H7 (cell line): ENCODE measurements at regions not wholly inside any gene's neighbourhood (a gene's known extent, or its start where the extent isn't known, plus 50 kb on each side); places are given as distances from the start of the nearest gene placed in this dataset.
A peak's percentile ranks its signal among the peaks of the same experiment; 100 is the strongest.

ENCODE experiments used
- DNase-seq: peaks from one replicate; pipeline ENCODE4 v3.0.0; 2012
- H3K27me3 ChIP-seq: 2 replicates; pipeline ENCODE4 v1.6.0; 2011; ENCODE audit warnings: mild to moderate bottlenecking, low read length; ENCODE audit not compliant: control insufficient read depth, insufficient read depth
- H3K36me3 ChIP-seq: replicated peaks from 2 replicates; pipeline ENCODE4 v1.5.1; 2011; ENCODE audit warnings: low read length; ENCODE audit not compliant: control insufficient read depth, insufficient read depth
- H3K4me3 ChIP-seq: 2 replicates; pipeline ENCODE4 v1.5.1; 2011; ENCODE audit warnings: low read depth, mild to moderate bottlenecking, control low read depth, low read length, moderate library complexity; ENCODE audit not compliant: insufficient read depth

- Histone ChIP-seq H3K36me3 (no peaks in the 10 kb centered on the region), H3K4me3 (no peak overlapping the region), H3K27me3 (no peaks in the 10 kb centered on the region)
- no peak for DNase-seq
Measured at GRCh38 chr7:131959106-131959812, 402.8 kb upstream of the PODXL start.

DNA sequence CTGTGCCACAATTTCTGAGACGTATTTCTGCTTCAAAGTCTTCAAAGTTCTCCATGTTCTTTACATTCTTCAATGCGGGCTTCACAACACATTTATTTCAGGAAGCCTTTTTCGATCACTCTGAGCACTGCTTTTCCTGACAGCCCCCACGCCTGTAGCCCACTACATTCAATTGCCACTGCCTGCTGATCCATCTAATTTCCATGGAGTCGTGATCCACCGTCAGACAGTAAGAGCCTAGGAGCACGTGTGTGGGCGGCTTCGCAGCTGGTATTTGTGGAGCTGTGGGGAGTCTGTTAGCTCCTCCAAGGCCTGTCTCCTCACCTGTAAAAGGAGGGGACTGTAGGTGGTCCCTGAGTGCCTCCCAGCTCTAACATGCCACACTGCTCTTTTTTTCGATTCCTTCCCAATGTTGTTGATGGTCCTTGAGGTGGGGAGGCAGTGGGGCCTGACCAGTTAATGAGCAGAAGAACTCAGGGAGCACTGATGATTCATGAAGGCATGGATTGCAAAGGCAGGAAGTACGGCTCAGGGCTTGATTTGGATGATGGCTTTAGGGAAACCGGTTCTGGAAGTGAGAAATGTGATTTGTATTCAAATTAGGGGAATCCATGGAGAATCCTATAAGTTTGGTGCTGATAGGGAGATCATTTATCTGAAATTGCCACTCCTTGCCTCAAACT, 401.1 kb upstream of the PODXL start:
- no peak for DNase-seq
- H3K36me3 ChIP-seq: no peaks in the 10 kb centered on the region

DNA sequence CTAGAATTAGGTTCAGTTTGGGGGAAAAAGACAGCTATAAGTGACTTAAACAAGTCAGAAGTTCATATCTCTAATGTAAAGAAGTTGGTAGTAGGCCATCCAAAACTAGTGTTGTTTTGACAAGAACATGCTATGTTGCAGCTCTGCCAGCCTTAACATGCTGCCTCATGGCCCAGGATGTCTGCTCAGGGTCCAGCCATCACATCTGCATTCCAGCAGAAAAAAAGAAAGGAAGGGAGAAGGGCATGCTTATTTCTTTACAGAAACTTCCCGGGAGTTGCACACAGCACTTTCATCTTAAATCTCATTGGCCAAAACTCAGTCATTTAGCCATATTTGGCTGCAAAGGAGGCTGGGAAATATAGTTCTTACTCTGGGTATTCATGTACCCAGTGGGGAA, 400.4 kb upstream of the PODXL start:
- DNase-seq: no peak
- H3K36me3 ChIP-seq: no peaks in the 10 kb centered on the region
- no peaks in the 10 kb centered on the region for H3K27me3 ChIP-seq
- no peak overlapping the region for H3K4me3 ChIP-seq

More for the DNA sequence above, 401.1 kb upstream of the PODXL start:
- Histone ChIP-seq H3K27me3 (no peaks in the 10 kb centered on the region), H3K4me3 (no peak overlapping the region)

DNA sequence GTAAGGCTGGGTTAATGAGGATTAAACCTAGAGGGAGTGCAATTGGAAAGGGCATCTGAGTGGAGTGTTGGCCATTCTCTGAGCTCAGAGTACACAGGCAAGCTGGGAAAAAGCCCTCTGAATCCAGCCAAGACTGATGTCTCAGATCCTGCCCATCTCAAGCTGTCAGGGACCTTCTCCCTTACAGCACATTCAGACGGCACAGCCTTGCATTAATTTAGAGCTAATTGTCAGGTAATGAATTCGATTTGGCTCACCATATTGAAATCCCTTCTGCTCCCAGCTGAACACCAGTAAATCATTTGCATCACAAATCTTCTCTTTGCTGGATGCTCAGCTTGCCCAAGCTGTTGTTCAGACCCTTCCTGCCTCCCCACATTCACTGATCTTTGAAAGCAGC, 399.3 kb upstream of the PODXL start:
- Histone ChIP-seq H3K4me3 (no peak overlapping the region), H3K27me3 (no peaks in the 10 kb centered on the region), H3K36me3 (no peaks in the 10 kb centered on the region)
- no peak for DNase-seq

DNA sequence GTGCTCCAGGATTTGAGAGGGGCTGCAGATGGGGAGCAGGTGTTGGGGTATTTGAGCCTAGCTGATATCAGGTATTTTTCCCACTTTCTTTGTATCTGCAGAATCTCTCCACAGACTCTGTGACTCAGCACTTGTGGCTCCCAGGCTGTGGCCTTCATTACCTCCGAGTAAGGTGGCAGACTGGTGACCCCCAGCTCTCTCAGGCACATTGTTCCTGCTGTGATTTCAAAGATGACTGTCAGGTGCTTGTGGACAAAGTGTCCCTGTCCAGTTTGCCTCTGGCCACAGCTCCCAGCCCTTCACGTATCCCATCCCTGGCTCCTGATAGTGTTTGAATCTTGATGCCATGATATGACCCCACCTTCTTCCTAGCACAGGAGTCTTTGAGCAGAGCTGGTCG, 396.8 kb upstream of the PODXL start:
- no peak for DNase-seq
- Histone ChIP-seq H3K27me3 (no peaks in the 10 kb centered on the region), H3K4me3 (no peak overlapping the region)

GRCh38 chr7:131952365-131952764, 395.9 kb upstream of the PODXL start:
- no peak for DNase-seq
- Histone ChIP-seq H3K36me3 (no peaks in the 10 kb centered on the region), H3K27me3 (no peaks in the 10 kb centered on the region), H3K4me3 (no peak overlapping the region)

More for the DNA sequence above, 396.8 kb upstream of the PODXL start:
- H3K36me3 ChIP-seq: no peaks in the 10 kb centered on the region

DNA sequence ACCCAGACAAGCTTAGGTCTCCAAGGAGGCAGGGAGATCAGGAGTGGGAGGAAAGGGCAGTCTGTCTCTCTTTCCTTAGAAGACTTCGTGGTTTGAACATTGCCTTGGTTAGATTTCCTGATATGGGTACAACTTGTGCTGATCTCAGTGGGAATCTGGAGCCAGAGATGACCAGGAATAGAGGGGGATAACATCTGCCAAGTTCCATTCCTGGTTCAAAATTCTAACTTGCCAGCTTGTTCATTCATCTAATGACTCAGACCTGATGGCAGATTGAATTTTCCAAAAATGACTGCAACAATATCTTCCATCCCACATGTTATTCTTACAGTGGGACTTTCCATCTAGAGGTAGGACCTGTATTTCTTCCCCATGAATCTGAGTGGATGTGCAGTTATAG, 394.3 kb upstream of the PODXL start:
- DNase-seq: no peak
- peaks cover 1% of the 10 kb centered on the region for H3K27me3 ChIP-seq
- H3K4me3 ChIP-seq: no peak overlapping the region
- H3K36me3 ChIP-seq: no peaks in the 10 kb centered on the region

DNA sequence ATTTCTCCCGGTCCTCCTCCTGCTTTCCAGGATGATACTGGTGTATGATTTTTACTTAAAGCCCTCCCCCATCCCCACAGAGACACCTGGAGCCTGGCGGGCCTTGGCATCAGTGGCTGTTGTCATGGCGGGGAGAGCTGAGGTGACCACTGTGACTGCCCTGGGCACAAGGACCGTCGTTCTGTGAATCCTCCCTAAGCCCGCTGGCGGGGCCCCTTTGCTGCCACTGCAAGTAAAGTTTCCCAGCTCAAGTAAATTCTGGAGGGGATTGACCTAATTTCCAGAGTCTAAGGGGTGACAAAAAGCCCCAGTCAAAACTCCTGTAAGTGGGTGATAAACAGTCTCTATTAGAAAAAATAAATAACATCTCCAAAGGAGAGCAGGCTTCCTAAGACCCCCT, 393.2 kb upstream of the PODXL start:
- no peak for DNase-seq
- no peak overlapping the region for H3K4me3 ChIP-seq
- peaks cover 8% of the 10 kb centered on the region for H3K27me3 ChIP-seq
- no peaks in the 10 kb centered on the region for H3K36me3 ChIP-seq

GRCh38 chr7:131948434-131949053, 392.1 kb upstream of the PODXL start:
- DNase-seq: no peak
- H3K4me3 ChIP-seq: no peak overlapping the region
- peaks cover 15% of the 10 kb centered on the region for H3K27me3 ChIP-seq
- no peaks in the 10 kb centered on the region for H3K36me3 ChIP-seq

- no peak for DNase-seq
- H3K36me3 ChIP-seq: no peaks in the 10 kb centered on the region
Measured at GRCh38 chr7:131947661-131948060, 391.2 kb upstream of the PODXL start.

DNA sequence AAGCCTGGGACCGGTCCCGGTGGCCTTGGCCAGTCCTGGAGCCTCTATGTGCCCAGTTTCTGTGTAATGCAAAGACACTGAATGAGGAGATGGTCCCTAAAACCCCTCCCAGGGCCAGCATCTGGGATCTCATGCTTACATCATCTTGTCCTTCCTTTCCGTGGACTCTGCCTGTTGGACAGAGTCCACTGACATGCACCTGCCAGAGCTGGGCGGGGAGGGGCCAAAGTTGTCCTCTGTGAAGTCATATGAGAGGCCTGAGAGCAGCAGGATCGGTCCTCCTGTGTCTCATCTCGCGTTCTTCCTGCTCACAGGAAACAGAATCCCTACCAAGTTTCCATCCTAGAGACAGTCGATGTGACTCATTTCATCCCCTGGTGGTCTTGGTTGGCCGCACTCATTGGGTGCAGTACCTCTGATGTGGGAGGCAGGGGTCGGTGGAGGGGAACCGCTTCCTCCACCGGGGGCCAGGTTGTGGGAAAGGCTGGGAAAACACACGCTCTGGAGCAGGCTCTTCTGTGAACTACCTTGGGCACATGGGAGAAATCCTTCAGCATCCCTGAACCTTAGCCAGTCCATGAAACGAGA, 389.6 kb upstream of the PODXL start:
- H3K4me3 ChIP-seq: no peak overlapping the region
- DNase-seq: peak; percentile 47
- H3K27me3 ChIP-seq: peaks cover 17% of the 10 kb centered on the region
- H3K36me3 ChIP-seq: no peaks in the 10 kb centered on the region

More at GRCh38 chr7:131947661-131948060, 391.2 kb upstream of the PODXL start:
- no peak overlapping the region for H3K4me3 ChIP-seq
- H3K27me3 ChIP-seq: peaks cover 17% of the 10 kb centered on the region

GRCh38 chr7:131945313-131945911, 389.0 kb upstream of the PODXL start:
- Histone ChIP-seq H3K4me3 (no peak overlapping the region), H3K36me3 (no peaks in the 10 kb centered on the region), H3K27me3 (peaks cover 17% of the 10 kb centered on the region)
- peak; percentile 93 for DNase-seq

DNA sequence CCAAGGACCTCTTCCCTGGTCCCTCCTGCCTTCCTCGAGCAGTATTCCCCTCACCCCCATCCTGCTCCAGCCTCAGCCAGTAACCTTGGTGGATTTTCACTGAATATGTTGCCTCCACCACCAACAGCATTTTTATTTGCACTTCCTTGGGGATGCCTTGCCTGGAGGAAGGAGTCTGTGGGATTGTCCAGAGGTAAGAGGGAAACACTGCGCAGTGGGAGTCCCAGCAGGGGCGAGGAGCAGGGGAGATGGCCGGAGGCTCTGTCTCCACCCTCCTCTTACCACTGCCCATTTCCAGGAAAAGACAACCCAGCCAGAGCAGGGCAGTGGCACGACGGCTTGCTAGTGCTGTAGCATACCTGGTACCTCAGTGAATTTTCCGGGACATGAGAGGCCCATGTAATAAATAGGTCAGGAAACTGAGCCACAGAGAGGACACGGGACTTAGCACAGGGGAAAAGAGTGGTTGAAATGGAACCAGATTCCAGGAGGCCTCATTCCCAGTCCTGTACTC, 388.2 kb upstream of the PODXL start:
- H3K4me3 ChIP-seq: no peak overlapping the region
- H3K27me3 ChIP-seq: peaks cover 17% of the 10 kb centered on the region
- no peak for DNase-seq
- H3K36me3 ChIP-seq: no peaks in the 10 kb centered on the region

GRCh38 chr7:131943646-131944045, 387.2 kb upstream of the PODXL start:
- Histone ChIP-seq H3K4me3 (no peak overlapping the region), H3K27me3 (peaks cover 17% of the 10 kb centered on the region), H3K36me3 (no peaks in the 10 kb centered on the region)
- DNase-seq: no peak
